ENCODE measurements at regions not wholly inside any gene's neighbourhood (a gene's known extent, or its start where the extent isn't known, plus 50 kb on each side); places are given as distances from the start of the nearest gene placed in this dataset.
A peak's percentile ranks its signal among the peaks of the same experiment; 100 is the strongest.

DNA sequence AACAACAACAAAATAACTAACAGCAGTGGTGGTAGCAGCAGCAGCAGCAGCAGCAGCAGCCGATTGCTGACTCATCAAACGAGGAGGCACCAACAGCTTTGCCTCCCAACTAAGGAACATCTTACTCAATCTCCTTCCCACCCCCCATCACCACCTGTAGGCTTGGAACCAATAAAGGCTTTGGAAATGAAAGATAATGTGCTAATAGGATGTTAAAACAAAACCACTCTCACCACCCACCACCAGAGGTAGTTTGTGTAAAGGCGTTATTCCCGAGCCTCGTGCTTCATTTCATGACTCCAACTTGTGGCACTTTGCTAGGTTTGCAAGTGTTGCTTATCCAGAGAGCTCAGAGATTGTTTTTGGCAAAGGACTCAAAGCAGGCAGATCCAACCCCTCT, 346.5 kb downstream of the CD83 start:
- TF ChIP-seq NANOG (IDR thresholded peaks at IDR 0.05; ENCODE audit: borderline replicate concordance) (no peak), CTCF (conservative IDR thresholded peaks at IDR 0.05; ENCODE audit: low read depth in 2 of 2) (peak; percentile 29 to 40), EZH2phosphoT487 (IDR thresholded peaks at IDR 0.05; ENCODE audit: unreplicated experiment) (no peak), EZH2 (IDR thresholded peaks at IDR 0.05; ENCODE audit: low read depth, unreplicated experiment) (no peak), POLR2AphosphoS5 (IDR thresholded peaks at IDR 0.05; ENCODE audit: low read depth) (no peak), CREB1 (CRISPR knock-in tag; IDR thresholded peaks at IDR 0.05; ENCODE audit: low read depth) (no peak)
- TF ChIP-seq, protein P1, sequence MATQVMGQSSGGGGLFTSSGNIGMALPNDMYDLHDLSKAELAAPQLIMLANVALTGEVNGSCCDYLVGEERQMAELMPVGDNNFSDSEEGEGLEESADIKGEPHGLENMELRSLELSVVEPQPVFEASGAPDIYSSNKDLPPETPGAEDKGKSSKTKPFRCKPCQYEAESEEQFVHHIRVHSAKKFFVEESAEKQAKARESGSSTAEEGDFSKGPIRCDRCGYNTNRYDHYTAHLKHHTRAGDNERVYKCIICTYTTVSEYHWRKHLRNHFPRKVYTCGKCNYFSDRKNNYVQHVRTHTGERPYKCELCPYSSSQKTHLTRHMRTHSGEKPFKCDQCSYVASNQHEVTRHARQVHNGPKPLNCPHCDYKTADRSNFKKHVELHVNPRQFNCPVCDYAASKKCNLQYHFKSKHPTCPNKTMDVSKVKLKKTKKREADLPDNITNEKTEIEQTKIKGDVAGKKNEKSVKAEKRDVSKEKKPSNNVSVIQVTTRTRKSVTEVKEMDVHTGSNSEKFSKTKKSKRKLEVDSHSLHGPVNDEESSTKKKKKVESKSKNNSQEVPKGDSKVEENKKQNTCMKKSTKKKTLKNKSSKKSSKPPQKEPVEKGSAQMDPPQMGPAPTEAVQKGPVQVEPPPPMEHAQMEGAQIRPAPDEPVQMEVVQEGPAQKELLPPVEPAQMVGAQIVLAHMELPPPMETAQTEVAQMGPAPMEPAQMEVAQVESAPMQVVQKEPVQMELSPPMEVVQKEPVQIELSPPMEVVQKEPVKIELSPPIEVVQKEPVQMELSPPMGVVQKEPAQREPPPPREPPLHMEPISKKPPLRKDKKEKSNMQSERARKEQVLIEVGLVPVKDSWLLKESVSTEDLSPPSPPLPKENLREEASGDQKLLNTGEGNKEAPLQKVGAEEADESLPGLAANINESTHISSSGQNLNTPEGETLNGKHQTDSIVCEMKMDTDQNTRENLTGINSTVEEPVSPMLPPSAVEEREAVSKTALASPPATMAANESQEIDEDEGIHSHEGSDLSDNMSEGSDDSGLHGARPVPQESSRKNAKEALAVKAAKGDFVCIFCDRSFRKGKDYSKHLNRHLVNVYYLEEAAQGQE (IDR thresholded peaks at IDR 0.05; ENCODE audit: unreplicated experiment): no peak
